Parathyroid adenoma (tissue), 2 donors: ENCODE measurements at regions not wholly inside any gene's neighbourhood (a gene's known extent, or its start where the extent isn't known, plus 50 kb on each side); places are given as distances from the start of the nearest gene placed in this dataset.

Experiments
- H2AFZ ChIP-seq: fragments of 300-600 bp; sonication (generic); one replicate; pipeline ENCODE4 v1.7.0; 2017; ENCODE audit warnings: antibody characterized with exemption, mild to moderate bottlenecking
- H3K27ac ChIP-seq: fragments of 300-600 bp; sonication (generic); one replicate; pipeline ENCODE4 v1.7.0; 2017
- H3K27me3 ChIP-seq: fragments of 300-600 bp; sonication (generic); one replicate; pipeline ENCODE4 v1.7.0; 2017; ENCODE audit warnings: low read length; ENCODE audit not compliant: control insufficient read depth, insufficient read depth
- H3K36me3 ChIP-seq: fragments of 300-600 bp; sonication (generic); one replicate; pipeline ENCODE4 v1.7.0; 2017; ENCODE audit warnings: low read length; ENCODE audit not compliant: control insufficient read depth, insufficient read depth
- H3K4me1 ChIP-seq: fragments of 300-600 bp; sonication (generic); one replicate; pipeline ENCODE4 v1.7.0; 2017; ENCODE audit warnings: control low read depth
- H3K4me2 ChIP-seq: fragments of 300-600 bp; sonication (generic); one replicate; pipeline ENCODE4 v1.7.0; 2017; ENCODE audit warnings: low read length
- H3K4me3 ChIP-seq: fragments of 300-600 bp; sonication (generic); one replicate; pipeline ENCODE4 v1.7.0; 2017; ENCODE audit warnings: low read depth, low read length
- H3K79me2 ChIP-seq: fragments of 300-600 bp; sonication (generic); one replicate; pipeline ENCODE4 v1.7.0; 2017; ENCODE audit warnings: control low read depth
- H3K9ac ChIP-seq: fragments of 300-600 bp; sonication (generic); one replicate; pipeline ENCODE4 v1.7.0; 2017; ENCODE audit warnings: mild to moderate bottlenecking
- H3K9me3 ChIP-seq: fragments of 300-600 bp; sonication (generic); one replicate; pipeline ENCODE4 v1.7.0; 2017; ENCODE audit warnings: low read length; ENCODE audit not compliant: control insufficient read depth
- CTCF ChIP-seq: fragments of 300-600 bp; sonication (generic); IDR thresholded peaks from one replicate; pipeline ENCODE4 v1.7.0; 2017; ENCODE audit warnings: antibody characterized with exemption, mild to moderate bottlenecking
- donor health status: primary hyperparathyroidism.

GRCh38 chr1:8218351-8219092 lies 99.4 kb upstream of the SLC45A1 start:
- Histone ChIP-seq H3K27me3 (no peaks in the 10 kb centered on the region), H3K36me3 (no peaks in the 10 kb centered on the region), H3K4me1 (no peaks in the 10 kb centered on the region), H3K9me3 (no peaks in the 10 kb centered on the region), H3K4me2 (no peak overlapping the region), H3K9ac (no peak overlapping the region), H2AFZ (no peak overlapping the region), H3K79me2 (no peaks in the 10 kb centered on the region), H3K4me3 (no peak overlapping the region), H3K27ac (no peak overlapping the region)
- no peak for TF ChIP-seq CTCF

- H3K9ac ChIP-seq: no peak overlapping the region
- H3K4me2 ChIP-seq: no peak overlapping the region
- H2AFZ ChIP-seq: peak overlapping the region; percentile 79
- no peak overlapping the region for H3K4me3 ChIP-seq
- no peaks in the 10 kb centered on the region for H3K27me3 ChIP-seq
- H3K9me3 ChIP-seq: no peaks in the 10 kb centered on the region
- H3K27ac ChIP-seq: peak overlapping the region; percentile 29
- no peaks in the 10 kb centered on the region for H3K79me2 ChIP-seq
- no peak for TF ChIP-seq CTCF
- no peaks in the 10 kb centered on the region for H3K4me1 ChIP-seq
- H3K36me3 ChIP-seq: no peaks in the 10 kb centered on the region
These were observed 100.1 kb upstream of the SLC45A1 start for GRCh38 chr1:8217809-8218208.

GRCh38 chr1:8217011-8217711 lies 100.8 kb upstream of the SLC45A1 start:
- Histone ChIP-seq H3K4me3 (peak overlapping the region; percentile 5), H3K9me3 (no peaks in the 10 kb centered on the region), H3K36me3 (no peaks in the 10 kb centered on the region), H3K27me3 (no peaks in the 10 kb centered on the region), H3K27ac (peak overlapping the region; percentile 57), H3K4me1 (no peaks in the 10 kb centered on the region), H3K4me2 (no peak overlapping the region), H3K79me2 (no peaks in the 10 kb centered on the region), H3K9ac (peak overlapping the region; percentile 46), H2AFZ (peak overlapping the region; percentile 79)
- no peak for TF ChIP-seq CTCF

GRCh38 chr1:8216005-8216404 lies 101.9 kb upstream of the SLC45A1 start:
- TF ChIP-seq CTCF: no peak
- Histone ChIP-seq H3K4me3 (no peak overlapping the region), H3K4me2 (no peak overlapping the region), H3K36me3 (no peaks in the 10 kb centered on the region), H3K27ac (no peak overlapping the region), H3K79me2 (no peaks in the 10 kb centered on the region), H3K27me3 (no peaks in the 10 kb centered on the region), H3K4me1 (no peaks in the 10 kb centered on the region), H3K9ac (no peak overlapping the region), H3K9me3 (no peaks in the 10 kb centered on the region), H2AFZ (no peak overlapping the region)
